ENCODE measurements at regions not wholly inside any gene's neighbourhood (a gene's known extent, or its start where the extent isn't known, plus 50 kb on each side); places are given as distances from the start of the nearest gene placed in this dataset.

DNA sequence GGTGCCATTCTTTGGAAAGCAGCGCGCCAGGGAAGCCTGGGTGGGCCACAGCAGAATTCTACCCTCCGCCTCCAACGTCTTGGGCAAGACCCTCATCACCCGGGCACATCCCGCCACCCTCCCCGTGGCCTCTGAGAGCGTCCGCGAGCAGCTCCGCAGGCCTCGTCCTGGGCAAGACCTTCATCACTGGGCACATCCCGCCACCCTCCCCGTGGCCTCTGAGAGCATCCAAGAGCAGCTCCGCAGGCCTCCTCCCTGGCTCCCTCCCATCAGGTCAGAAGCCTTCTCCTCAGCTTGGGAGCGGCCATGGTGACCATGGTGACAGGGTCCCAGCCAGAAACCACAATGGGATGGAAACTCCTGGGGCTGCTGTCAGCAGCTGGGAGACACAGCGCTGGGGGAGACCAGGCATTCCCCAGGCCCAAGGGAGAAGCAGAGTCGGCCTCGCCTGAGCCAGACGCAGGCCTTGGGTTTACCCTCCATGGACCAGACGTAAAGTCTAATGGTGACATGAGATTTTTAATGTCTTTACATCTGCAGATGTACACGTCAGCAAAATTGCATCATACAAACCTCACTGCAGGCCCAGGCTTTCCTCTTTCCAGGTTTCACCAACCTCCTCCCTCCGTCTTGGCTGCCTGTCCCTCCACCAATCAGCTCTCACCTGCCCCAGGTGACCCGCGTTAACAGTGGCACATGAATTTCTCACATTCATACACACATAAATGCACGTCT, 55.1 kb upstream of the PPP2R2D start:
- no peak for TF ChIP-seq CTCF (IDR thresholded peaks at IDR 0.05)
- TF ChIP-seq POLR2A (IDR thresholded peaks at IDR 0.05): no peak
